Keratinocyte (primary cell): ENCODE measurements at regions not wholly inside any gene's neighbourhood (a gene's known extent, or its start where the extent isn't known, plus 50 kb on each side); places are given as distances from the start of the nearest gene placed in this dataset.

Experiments used
- DNase-seq: peaks from one replicate; pipeline ENCODE4 v3.0.0-alpha.2; 2011; ENCODE audit warnings: low read depth, missing footprints, low spot score
- FAIRE-seq: peaks from 2 replicates; lab custom pipeline; 2011; peaks lifted over from hg19 to GRCh38; lab: Jason Lieb, UNC
- H2AFZ ChIP-seq: 2 replicates; pipeline ENCODE4 v1.6.0; 2012; ENCODE audit warnings: low read length, control low read depth, inconsistent platforms; ENCODE audit not compliant: control insufficient read depth
- H3K27ac ChIP-seq: 2 replicates; pipeline ENCODE4 v1.5.1; 2011; ENCODE audit warnings: low read length; ENCODE audit not compliant: control insufficient read depth, insufficient read depth
- H3K27me3 ChIP-seq: 3 replicates; pipeline ENCODE4 v1.6.0; 2011; ENCODE audit warnings: low read length; ENCODE audit not compliant: control insufficient read depth, insufficient read depth; ENCODE audit errors: extremely low read depth
- H3K36me3 ChIP-seq, 2 experiments: 2 replicates in 1 of 2; 3 replicates in 1 of 2; pipeline ENCODE4 v1.5.1; 2011; ENCODE audit warnings: low read length in 2 of 2, mild to moderate bottlenecking in 1 of 2; ENCODE audit not compliant: control insufficient read depth in 2 of 2, insufficient read depth in 2 of 2; ENCODE audit errors: extremely low read depth in 1 of 2
- H3K4me1 ChIP-seq: 3 replicates; pipeline ENCODE4 v1.5.1; 2011; ENCODE audit warnings: low read length; ENCODE audit not compliant: control insufficient read depth, insufficient read depth; ENCODE audit errors: extremely low read depth
- H3K4me2 ChIP-seq: 3 replicates; pipeline ENCODE4 v1.6.0; 2011; ENCODE audit warnings: low read depth, low read length; ENCODE audit not compliant: control insufficient read depth, insufficient read depth; ENCODE audit errors: extremely low read depth
- H3K4me3 ChIP-seq, 3 experiments: fragments of 200-600 bp in 1 of 3; sonication (generic) in 1 of 3; 2 replicates in 2 of 3; 3 replicates in 1 of 3; pipeline ENCODE4 v1.5.1; 2011 to 2016; ENCODE audit warnings: low read length in 3 of 3, mild to moderate bottlenecking in 3 of 3, control low read depth in 2 of 3, inconsistent platforms in 1 of 3, low read depth in 1 of 3, mixed read lengths in 1 of 3, mixed run types in 1 of 3, moderate library complexity in 1 of 3; ENCODE audit not compliant: control insufficient read depth in 2 of 3, insufficient read depth in 2 of 3; ENCODE audit errors: extremely low read depth in 1 of 3
- H3K79me2 ChIP-seq: 2 replicates; pipeline ENCODE4 v1.6.0; 2012; ENCODE audit warnings: low read length; ENCODE audit not compliant: control insufficient read depth, insufficient read depth
- H3K9ac ChIP-seq: 3 replicates; pipeline ENCODE4 v1.6.0; 2011; ENCODE audit warnings: low read length; ENCODE audit not compliant: control insufficient read depth, insufficient read depth; ENCODE audit errors: extremely low read depth
- H3K9me1 ChIP-seq: 3 replicates; pipeline ENCODE4 v1.6.0; 2011; ENCODE audit warnings: low read length; ENCODE audit not compliant: control insufficient read depth, insufficient read depth; ENCODE audit errors: extremely low read depth
- H3K9me3 ChIP-seq: 2 replicates; pipeline ENCODE4 v1.5.1; 2012; ENCODE audit warnings: low read depth, low read length; ENCODE audit not compliant: control insufficient read depth
- H4K20me1 ChIP-seq: 3 replicates; pipeline ENCODE4 v1.6.0; 2011; ENCODE audit warnings: low read length; ENCODE audit not compliant: control insufficient read depth, insufficient read depth; ENCODE audit errors: extremely low read depth
- CTCF ChIP-seq, 3 experiments: IDR thresholded peaks in 1 of 3; conservative IDR thresholded peaks in 1 of 3; optimal IDR thresholded peaks in 1 of 3; 2 replicates in 2 of 3; 3 replicates in 1 of 3; pipeline versions ENCODE3 to v1.5.1; 2011; ENCODE audit warnings: low read length in 3 of 3, mild to moderate bottlenecking in 3 of 3, moderate library complexity in 2 of 3, control low read depth in 1 of 3, inconsistent platforms in 1 of 3; ENCODE audit not compliant: insufficient read depth in 2 of 3; ENCODE audit errors: extremely low read depth in 1 of 3
- EZH2 ChIP-seq: IDR thresholded peaks from one replicate; pipeline ENCODE4 v1.6.1; 2012; ENCODE audit warnings: inconsistent platforms, mild to moderate bottlenecking, low read length, moderate library complexity
- dilution Hi-C: fragments of 300-500 bp; cut with MboI; formaldehyde crosslinking; loops from one replicate; pipeline ENCODE4 v1.7.0; 2020; ENCODE audit warnings: low sequenced_read_pairs; ENCODE audit not compliant: extremely low pct_ligation_motif_present

- Histone ChIP-seq H3K4me1 (no peaks in the 10 kb centered on the region), H3K4me2 (no peak overlapping the region)
- no peak for DNase-seq
These were observed 230.0 kb upstream of the BTBD3 start for GRCh38 chr20:11687546-11688292.

DNA sequence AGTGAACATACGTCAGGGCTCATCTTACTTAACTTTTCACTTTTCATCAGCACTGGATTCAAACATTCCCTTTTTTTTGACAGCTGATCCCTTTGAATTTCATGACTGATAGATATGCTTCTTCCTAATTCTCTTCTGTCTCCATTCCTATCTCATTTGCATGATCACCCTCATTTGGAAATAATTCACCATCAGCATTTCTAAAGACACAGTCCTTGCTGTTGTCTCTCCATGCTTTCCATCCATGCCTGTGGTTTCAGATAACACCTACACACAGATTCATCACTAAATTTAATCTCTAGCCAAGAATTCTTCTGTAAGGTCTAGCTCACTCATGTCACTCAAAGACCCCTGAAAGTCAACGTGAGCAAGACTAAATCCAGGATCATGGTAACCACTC is 228.4 kb upstream of the BTBD3 start:
- DNase-seq (no peak), FAIRE-seq (no peak)
- no peaks in the 10 kb centered on the region for H3K36me3 ChIP-seq
- H4K20me1 ChIP-seq: no peaks in the 10 kb centered on the region
- H3K9ac ChIP-seq: no peak overlapping the region
- no peak overlapping the region for H3K4me3 ChIP-seq
- no peaks in the 10 kb centered on the region for H3K9me1 ChIP-seq
- dilution Hi-C loops: no loop called here
- H3K27me3 ChIP-seq: peaks cover 18% of the 10 kb centered on the region
- no peak overlapping the region for H2AFZ ChIP-seq
- no peaks in the 10 kb centered on the region for H3K79me2 ChIP-seq
- H3K4me2 ChIP-seq: no peak overlapping the region
- no peak overlapping the region for H3K27ac ChIP-seq
- H3K4me1 ChIP-seq: no peaks in the 10 kb centered on the region
- no peak for TF ChIP-seq EZH2
- H3K9me3 ChIP-seq: no peaks in the 10 kb centered on the region

More at GRCh38 chr20:11687546-11688292, 230.0 kb upstream of the BTBD3 start:
- Histone ChIP-seq H3K27ac (no peak overlapping the region), H3K9me3 (no peaks in the 10 kb centered on the region), H3K9ac (no peak overlapping the region), H3K9me1 (no peaks in the 10 kb centered on the region), H3K27me3 (peaks cover 18% of the 10 kb centered on the region), H3K4me3 (no peak overlapping the region), H2AFZ (no peak overlapping the region), H4K20me1 (no peaks in the 10 kb centered on the region), H3K36me3 (no peaks in the 10 kb centered on the region), H3K79me2 (no peaks in the 10 kb centered on the region)
- dilution Hi-C loops: no loop called here
- FAIRE-seq: no peak
- TF ChIP-seq CTCF (optimal IDR thresholded peaks at IDR 0.05 in 1 of 3, IDR thresholded peaks at IDR 0.05 in 1 of 3, conservative IDR thresholded peaks at IDR 0.05 in 1 of 3; ENCODE audit: extremely low read depth in 1 of 3, insufficient read depth in 2 of 3, low read length in 3 of 3): no peak
- TF ChIP-seq EZH2: no peak

- Histone ChIP-seq H3K9ac (no peak overlapping the region), H2AFZ (no peak overlapping the region), H3K4me1 (no peaks in the 10 kb centered on the region), H4K20me1 (no peaks in the 10 kb centered on the region), H3K27ac (no peak overlapping the region), H3K36me3 (no peaks in the 10 kb centered on the region), H3K4me2 (no peak overlapping the region), H3K79me2 (no peaks in the 10 kb centered on the region), H3K9me3 (no peaks in the 10 kb centered on the region), H3K9me1 (no peaks in the 10 kb centered on the region), H3K4me3 (no peak overlapping the region), H3K27me3 (peaks cover 6% of the 10 kb centered on the region)
- dilution Hi-C loops: no loop called here
- no peak for TF ChIP-seq EZH2
- FAIRE-seq (no peak), DNase-seq (no peak)
These were observed 225.9 kb upstream of the BTBD3 start for GRCh38 chr20:11691766-11692165.
